MV-4-11 (cell line): ENCODE measurements at regions not wholly inside any gene's neighbourhood (a gene's known extent, or its start where the extent isn't known, plus 50 kb on each side); places are given as distances from the start of the nearest gene placed in this dataset.
"Not testable (repeated sequence)": the region's sequence is repeated elsewhere in the genome, so short reads cannot be mapped to it uniquely, and the experiment has no call there.

Source experiments
- DNase-seq: peaks from one replicate; lab custom pipeline; 2025; lab: John Stamatoyannopoulos, UW

- no peak for DNase-seq
These were observed 437.8 kb upstream of the NPVF start for GRCh38 chr7:25665903-25666670.

GRCh38 chr7:25666671-25667060 is 438.4 kb upstream of the NPVF start:
- DNase-seq, result no peak

- no peak for DNase-seq
These were observed 441.0 kb upstream of the NPVF start for GRCh38 chr7:25669281-25669781.

GRCh38 chr7:25669961-25670841 is 441.9 kb upstream of the NPVF start:
- no peak for DNase-seq

GRCh38 chr7:25671111-25671510 is 442.8 kb upstream of the NPVF start:
- DNase-seq, result no peak

- no peak for DNase-seq
These were observed 444.2 kb upstream of the NPVF start for GRCh38 chr7:25672496-25672895.

GRCh38 chr7:25675789-25676474 is 447.6 kb upstream of the NPVF start:
- DNase-seq, result no peak

- DNase-seq, result no peak
These were observed 449.3 kb upstream of the NPVF start for GRCh38 chr7:25677595-25677994.

GRCh38 chr7:25678215-25678614 is 449.9 kb upstream of the NPVF start:
- DNase-seq, result no peak

- DNase-seq, result no peak
These were observed 452.4 kb upstream of the NPVF start for GRCh38 chr7:25680636-25681035.

- DNase-seq, result no peak
These were observed 456.1 kb upstream of the NPVF start for GRCh38 chr7:25684360-25684759.

- DNase-seq, result no peak
These were observed 458.2 kb upstream of the NPVF start for GRCh38 chr7:25686493-25686892.

- no peak for DNase-seq
These were observed 457.8 kb upstream of the NFE2L3 start for GRCh38 chr7:25694211-25694610.

- no peak for DNase-seq
These were observed 457.3 kb upstream of the NFE2L3 start for GRCh38 chr7:25694699-25695098.

- DNase-seq, result no peak
These were observed 455.4 kb upstream of the NFE2L3 start for GRCh38 chr7:25696571-25696970.

GRCh38 chr7:25698451-25699113 is 453.4 kb upstream of the NFE2L3 start:
- DNase-seq, result no peak

- DNase-seq, result not testable (repeated sequence)
These were observed 451.9 kb upstream of the NFE2L3 start for GRCh38 chr7:25700141-25700540.

GRCh38 chr7:25704413-25704812 is 447.6 kb upstream of the NFE2L3 start:
- DNase-seq, result no peak

GRCh38 chr7:25706764-25707163 is 445.2 kb upstream of the NFE2L3 start:
- no peak for DNase-seq

- DNase-seq, result no peak
These were observed 444.0 kb upstream of the NFE2L3 start for GRCh38 chr7:25707768-25708620.

GRCh38 chr7:25710959-25711358 is 441.0 kb upstream of the NFE2L3 start:
- DNase-seq, result no peak
